HG03097 (cell line): ENCODE measurements at regions not wholly inside any gene's neighbourhood (a gene's known extent, or its start where the extent isn't known, plus 50 kb on each side); places are given as distances from the start of the nearest gene placed in this dataset.

Experiments
- ATAC-seq: cut with Tn5 transposase; IDR thresholded peaks from one replicate; pipeline ENCODE4 v1.9.1; 2021; ENCODE audit not compliant: unreplicated experiment, low FRiP score

DNA sequence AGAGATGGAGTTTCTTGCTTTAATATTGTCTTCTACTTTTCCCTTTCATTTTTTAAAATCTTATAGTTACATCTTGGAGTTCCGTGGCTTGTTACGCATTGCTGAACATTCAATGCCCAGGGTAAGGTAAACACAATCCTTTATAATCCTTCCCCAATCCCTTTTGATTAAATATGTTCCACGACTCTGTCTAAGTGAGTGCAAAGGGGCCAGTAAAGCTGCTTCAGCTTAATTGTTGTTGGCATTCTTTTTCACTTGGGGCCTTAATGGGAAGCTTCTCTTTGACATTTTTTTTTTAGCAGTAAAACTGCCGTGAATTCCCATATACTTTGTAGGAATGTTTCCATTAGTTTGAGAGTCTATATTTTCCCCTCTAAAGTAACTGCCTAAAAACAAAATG, 1028.1 kb downstream of the C4orf33 start:
- ATAC-seq, result no peak

DNA sequence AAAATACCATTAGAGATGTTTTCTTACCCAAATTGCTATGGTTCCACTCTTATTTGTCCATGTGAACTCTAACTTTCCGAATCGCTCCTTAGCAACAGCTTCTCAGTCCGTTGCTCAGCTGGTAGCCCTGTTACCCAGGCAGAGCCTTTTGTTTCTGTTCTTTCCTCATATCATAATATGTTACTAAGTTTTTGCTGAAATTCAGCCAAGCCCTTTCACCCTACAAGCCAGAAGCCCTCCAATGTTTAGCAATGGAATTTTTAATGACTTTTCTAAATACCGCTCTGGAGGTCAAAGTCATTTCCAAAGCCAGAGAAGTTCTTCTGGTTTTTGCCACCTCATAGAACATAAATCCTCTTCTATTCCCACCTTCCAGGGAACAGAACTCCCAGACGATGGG, 1029.5 kb downstream of the C4orf33 start:
- no peak for ATAC-seq

DNA sequence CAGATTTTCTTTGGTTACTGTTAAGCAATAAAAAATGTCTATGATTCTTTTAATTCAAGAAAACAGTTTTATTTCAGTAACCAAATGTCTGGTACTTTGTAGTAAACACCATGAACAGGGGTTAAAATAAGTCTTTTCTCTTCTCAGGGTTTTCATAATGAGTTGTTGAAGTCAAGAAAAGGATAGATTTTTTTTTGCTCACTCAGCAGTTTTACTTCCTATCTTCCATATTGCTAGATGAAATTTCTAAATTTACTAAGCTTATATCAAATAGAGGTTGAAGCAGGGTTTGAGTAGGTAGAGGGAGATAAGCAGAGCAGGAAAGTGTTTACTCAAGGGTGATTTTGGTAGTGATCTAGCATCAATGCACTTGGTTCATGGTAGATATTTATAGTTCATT, 1031.3 kb downstream of the C4orf33 start:
- ATAC-seq, result no peak

DNA sequence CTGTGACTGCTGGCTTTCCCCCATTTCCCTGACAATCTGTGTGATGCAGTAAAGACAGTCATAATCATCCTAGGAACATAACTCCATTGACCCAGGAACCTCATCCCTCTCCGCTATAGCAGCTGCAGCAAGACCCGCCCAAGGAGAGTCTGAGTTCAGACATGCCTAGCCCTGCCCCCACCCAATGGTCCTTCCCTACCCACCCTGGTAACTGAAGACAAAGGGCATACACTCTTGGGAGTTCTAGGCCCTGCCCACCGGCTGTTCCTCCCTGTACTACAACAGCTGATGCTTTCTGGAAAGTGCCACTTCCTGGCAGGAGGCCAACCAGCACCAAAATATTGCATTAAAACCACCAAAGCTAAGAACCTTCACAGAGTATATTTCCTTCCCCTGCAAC, 1035.6 kb downstream of the C4orf33 start:
- ATAC-seq, result no peak

DNA sequence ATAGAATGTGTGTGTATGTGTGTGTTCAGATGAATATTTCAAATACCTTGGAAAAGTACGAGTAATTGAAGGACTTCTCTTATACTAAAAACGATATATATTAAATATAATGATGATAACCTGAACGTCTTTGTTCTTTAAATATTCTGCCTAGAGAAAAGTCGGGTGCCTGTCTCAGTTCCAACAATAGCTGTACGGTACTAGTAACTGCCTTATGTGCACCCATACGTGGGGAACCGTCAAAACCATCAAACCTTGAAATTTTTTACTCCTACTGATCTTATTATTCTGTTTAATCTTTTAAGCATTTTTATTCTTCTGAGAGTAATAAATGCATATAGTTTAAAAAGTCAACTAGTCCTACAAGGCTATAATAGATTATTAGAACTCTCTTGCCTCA, 1045.7 kb downstream of the C4orf33 start:
- ATAC-seq, result no peak

DNA sequence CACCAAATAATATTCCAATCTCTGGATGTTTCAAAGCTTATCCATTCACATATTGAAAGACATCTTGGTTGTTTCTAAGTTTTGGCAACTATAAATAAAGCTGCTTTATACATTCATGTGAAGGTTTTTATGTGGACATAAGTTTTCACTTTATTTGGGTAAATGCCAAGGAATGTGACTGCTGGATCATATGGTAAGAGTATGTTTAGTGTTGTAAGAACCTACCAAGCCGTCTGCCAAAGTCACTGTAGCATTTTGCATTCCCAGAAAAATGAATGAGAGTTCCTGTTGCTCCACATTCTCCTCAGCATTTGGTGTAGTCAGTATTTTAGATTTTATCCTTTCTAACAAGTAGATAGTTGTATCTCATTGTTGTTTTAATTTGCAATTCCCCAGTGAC, 1047.7 kb downstream of the C4orf33 start:
- no peak for ATAC-seq

DNA sequence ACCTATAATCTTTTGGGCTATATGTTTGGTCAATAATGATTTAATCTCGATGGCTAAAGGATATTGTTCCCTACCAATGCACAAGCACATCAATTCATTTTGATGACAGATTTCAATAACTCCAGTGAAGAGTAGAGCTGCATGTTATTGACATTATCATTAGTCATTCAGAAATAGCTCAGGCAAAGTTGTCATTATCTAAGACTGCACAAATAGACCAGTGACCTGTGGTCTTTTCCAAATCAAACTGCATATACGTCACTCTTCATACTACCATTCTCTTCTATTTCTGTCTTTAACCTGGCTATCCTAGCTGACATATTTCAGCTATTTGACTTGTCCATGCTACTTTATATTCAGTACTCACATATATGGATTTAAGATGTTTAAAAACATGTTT, 1050.8 kb downstream of the C4orf33 start:
- no peak for ATAC-seq

DNA sequence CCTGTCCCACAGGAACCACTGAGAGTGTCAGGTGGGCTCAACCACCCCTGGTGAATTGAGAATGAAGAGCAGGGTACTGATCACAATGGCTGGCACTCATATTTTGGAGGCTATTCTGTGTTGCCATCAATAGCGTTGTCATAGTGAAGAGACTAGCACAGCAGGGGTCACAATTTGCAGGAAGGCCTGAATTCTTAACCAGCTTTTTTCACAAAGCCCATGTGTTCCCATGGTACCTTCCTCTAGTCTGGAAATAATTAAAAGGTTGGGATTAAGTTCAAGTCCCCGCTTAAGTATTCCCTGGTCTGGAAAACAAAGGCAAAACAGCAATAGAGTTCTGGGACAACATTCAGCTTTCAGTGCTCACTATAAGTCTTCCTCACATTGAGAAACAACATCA, 1051.7 kb downstream of the C4orf33 start:
- no peak for ATAC-seq

DNA sequence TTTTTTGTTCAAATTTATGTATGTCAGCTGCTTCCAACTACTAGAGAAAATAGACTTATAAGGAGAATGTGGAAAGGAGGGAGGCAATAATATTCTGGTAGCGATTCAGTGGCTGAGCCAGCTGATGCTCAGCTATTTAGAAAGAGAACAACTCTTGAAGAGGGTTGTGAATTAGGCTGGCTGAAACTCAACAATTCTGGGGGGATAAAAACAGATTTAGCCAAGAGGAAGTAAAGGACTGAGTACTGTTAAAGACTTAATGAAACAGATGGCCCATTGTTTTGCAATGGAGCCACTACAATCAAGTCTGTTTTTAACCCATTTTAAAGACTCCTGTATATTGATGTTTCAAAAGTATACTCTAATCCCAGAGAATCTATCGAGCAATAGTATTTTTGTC, 1058.9 kb downstream of the C4orf33 start:
- no peak for ATAC-seq

DNA sequence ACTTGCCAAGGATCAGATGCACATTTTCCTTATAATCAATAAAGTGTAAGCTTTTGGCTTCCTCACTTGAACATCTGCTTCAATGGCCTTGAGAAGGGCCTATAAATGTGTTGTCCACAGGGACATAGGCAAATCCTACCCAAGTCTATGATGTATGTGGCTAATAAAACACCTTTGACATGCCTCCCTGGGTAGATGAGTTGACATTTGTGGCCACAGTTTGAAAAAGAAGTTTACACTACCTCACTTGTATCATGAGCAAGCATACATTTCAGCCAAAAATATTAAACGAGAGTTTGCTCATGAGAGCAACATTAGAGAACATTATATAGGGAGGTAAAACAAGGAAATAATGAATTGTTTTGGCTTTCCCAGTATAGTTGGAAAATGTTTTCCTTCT, 1067.7 kb downstream of the C4orf33 start:
- ATAC-seq, result no peak

DNA sequence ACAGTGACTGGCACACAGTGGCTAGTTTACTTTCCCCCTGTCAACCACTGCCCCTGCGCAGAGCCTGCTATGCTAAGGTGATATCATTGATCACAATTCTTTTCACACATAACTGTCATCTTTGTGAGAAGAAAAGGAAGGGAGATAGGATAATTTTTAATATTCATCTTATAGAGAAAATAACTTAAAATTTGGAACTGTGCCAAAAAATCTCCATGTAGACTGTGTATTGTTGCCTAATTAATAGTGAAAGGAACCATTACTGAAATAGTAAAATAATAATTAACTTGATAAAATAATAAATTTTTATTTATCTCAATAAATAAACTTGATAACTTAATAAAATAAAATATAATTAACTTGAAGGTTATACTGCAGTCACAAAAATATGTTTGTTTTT, 1069.4 kb downstream of the C4orf33 start:
- ATAC-seq, result no peak

DNA sequence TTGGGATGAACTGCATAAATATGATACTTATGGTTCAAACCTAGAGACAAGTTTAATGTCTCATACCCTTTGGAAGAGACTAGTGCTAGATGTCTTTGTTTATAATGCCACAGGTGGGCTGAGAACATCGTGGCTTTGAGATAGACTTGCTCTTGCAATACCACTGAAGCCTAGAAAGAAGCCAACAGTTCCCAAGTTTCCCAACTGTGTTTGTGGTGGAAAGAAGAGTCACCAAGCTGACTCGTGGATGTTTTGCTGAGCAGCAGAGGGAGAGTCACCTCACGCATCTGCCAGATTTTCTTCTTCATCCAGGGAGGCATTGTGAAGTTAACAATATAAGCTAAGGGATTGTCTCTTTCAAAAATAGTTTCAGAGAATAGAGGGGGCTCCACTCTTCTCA, 1076.2 kb downstream of the C4orf33 start:
- ATAC-seq, result no peak

DNA sequence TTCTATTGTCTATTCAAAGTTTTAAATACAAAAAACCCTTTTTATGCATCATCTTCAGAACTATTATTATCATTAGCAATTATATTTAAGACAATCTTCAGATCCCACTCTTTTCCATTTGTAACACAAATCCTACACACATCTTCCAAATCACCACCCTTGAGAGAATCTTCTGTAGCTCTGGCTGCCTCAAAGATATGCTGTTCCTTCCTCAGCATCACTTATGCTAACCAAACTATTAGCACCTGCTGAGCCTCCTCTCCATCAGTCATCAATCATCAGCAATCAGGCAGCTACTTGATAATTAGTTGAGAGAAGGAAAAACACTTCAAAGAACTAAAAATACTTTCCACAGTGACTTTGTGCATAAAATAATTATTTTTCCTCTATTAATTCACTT, 1082.2 kb downstream of the C4orf33 start:
- no peak for ATAC-seq

DNA sequence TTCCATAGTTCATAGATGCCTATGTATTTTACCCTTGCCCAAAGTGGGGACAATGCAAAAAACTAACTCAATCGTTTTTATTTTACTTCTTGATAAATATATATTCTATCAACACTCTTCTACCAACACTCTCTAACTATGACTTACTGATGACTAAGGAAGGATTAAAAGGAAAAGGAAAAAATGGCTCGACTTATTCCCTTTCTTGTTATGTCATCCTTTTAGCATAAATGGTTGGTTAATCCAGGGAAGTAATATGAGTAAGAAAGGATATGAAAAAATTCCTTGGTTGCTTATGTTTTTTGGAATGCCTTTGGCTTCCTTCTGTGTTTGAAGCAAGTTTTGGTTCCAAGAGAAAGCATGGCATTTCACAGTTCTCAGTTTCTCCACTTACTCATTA, 1087.1 kb downstream of the C4orf33 start:
- ATAC-seq, result no peak

DNA sequence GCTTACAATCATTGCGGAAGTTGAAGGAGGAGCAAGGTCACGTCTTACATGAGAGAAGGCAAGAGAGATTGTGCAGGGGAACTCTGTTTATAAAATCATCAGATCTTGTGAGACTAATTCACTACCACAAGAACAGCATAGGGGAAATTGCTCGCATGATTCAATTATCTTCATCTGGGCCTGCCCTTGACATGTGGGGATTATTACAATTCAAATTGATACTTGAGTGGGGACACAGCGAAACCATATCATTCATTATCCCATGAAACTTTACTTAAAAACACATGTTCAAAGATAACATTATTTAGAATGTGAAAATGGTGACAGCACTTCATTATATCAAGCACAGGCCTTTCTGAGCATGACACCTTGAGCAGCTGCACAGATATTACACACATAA, 1087.8 kb downstream of the C4orf33 start:
- ATAC-seq, result no peak

DNA sequence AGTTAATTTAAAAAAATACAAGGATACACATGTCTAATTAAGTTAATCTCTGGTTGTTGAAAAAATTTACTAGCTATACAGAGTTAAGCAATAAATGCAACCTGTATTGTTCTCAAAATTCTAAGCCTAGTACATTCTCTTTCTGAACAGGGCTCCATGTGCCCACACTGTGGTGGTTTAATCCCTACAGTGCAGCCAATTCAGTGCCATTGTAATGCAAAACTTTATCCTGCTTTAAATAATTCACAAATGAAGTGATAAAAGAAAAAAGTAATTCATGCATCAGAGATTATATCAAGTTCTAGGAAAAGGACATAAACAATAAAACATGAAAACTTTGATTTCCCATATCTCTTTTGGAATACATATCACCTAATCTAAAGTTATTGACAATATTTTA, 1089.2 kb downstream of the C4orf33 start:
- ATAC-seq, result no peak

DNA sequence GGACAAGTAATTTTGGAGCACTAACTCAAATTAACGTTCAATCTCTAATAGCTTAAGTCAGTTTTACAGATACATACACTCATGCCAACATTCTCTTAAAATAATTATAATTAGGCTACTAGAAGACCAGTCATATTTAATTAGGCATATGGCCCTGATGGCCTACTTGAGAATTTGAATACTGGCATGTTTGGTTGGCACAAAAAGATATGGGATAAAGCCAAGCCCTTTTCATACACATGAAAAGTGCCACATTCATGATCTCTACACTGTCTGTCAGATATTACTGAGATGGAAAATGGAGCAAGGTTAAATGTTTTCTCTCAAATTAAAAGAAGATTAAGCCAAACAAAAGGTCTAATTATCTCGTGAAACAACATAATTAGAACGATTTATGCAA, 1091.0 kb downstream of the C4orf33 start:
- ATAC-seq, result no peak

DNA sequence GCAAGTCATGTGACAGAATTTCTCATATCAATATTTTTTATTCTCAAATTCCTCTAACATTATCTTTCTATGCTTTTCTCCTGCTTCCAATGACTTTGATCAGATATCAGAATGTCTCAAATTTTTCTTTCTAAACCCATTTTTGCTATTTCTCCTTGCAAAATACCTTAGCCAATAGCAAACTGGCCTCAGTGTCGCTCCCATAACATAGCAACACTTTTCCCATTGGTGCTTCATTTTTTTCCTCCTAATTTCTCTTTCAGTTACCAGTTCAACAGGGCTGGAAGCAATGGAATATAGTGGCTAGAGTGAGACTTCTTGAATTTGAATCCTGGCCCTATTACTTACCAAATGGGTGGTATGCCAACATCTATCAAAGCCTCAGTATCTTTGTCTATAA, 1091.6 kb downstream of the C4orf33 start:
- ATAC-seq, result no peak

DNA sequence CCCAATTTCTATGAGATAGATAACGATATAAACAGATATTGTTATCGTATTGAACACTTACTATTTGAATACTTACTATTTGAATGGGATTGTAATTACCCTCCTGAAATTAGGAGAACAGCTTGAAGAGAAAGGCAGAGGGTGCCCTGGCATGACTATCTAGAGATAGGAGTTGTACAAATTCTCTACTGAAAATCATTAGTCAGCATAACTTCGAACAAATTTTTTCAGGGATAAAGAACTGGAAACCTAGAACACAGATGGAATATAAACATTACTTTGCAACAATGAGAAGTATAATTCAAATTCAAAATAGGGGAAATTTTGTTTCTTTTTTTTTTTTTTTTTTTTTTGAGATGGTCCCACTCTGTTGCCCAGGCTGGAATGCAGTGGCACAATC, 1096.8 kb downstream of the C4orf33 start:
- ATAC-seq, result no peak

DNA sequence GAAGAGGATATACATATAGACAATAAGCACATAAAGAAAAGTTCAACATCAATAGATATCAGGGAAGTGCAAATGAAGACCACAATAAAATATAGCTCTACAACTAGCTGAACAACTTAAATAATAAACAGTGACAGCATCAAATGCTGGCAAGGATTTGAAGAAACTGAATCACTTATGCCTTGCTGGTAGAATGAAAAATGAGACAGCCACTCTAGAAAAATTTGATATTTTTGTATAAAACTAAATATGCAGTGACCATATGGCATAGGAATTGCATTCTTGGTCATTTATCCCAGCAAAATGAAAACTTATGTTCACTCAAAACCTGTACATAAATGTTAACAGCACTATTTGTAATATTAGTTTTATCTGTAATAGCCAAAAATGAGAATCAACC, 1102.0 kb downstream of the C4orf33 start:
- ATAC-seq, result no peak

DNA sequence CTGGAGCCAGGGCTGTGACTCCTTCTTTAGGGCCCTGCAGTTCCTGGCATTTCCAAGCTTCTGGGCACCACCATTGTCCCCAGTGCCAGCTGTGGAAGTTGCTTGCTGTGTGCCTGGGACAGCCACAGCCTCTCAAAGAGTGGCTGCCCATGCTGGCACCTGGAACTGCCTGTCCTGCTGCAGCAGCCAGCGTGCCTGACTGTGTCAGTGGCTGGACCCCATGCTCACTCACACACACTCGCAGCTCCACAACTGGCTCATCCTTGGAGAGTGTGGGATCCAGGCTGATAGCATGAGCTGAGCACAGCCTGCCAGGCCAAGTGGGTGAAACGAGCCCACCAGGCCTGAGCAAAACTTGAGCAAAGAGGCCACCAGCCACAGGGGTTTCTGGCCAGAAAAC, 1107.6 kb downstream of the C4orf33 start:
- no peak for ATAC-seq

DNA sequence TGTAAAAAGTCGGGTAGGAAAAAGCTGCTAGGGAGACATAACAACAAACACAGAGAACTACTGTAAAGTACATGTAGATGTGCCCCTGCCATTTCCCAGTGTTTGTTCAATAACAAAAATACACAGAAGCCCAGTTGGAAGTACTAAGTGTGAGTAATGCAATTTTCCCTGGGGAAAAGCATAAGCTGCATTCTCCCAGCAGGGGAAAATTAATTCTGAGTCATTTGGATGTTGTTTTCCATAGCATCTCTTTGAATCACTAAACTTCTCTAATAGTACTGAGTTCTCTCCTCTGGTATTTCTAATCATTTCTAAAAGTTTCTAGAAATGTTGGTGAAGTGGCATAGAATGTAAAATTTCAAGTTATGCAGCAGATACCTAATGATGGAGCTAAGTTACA, 1114.9 kb downstream of the C4orf33 start:
- no peak for ATAC-seq

DNA sequence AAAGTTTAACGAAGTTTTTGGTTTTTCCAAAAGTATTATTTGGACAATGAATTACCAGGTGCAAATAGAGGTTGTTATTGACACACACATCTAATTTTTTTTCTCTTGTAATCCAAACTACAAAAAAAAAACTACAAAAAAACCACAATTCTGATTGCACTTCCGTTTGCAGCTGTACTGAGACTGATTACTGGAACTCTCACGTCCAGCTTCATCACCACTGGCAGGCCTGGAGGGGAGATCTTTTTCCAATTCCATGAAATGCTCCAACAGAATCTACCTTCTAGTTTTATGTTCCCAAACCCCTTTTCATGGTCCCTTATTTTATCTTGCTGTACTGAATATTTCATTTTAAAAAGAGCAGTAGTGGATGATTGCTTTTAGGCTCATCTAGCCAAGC, 1118.3 kb downstream of the C4orf33 start:
- no peak for ATAC-seq
